ENCODE measurements at regions not wholly inside any gene's neighbourhood (a gene's known extent, or its start where the extent isn't known, plus 50 kb on each side); places are given as distances from the start of the nearest gene placed in this dataset.

DNA sequence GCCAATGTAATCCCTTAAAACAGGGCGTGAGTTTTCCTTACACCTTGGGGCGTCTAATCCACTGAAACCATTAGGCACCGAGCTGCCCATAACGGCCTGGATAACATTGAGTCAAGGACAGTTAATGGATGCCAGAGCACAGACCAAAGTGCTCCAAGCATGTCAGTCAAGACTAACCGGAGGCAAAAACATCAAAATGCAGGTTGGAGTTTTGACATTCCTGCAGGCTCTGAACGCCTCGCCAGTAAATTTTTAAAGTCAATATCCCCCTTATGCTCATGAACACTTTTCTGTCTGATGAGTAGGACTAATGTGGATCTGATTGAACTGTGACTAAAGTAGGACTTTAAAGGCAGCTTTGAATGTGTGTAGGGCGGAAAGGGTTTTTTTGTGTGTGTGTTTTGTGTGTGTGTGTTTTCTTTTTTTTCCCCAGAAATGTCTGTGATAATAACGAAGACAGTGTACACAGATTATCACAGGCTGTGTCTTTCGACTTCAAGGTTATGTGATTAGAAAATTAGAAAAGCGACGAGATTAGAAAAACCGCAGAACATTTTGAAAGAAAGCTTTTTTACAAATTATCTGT, 194.2 kb upstream of the PROX1 start:
- TF ChIP-seq, protein P1, sequence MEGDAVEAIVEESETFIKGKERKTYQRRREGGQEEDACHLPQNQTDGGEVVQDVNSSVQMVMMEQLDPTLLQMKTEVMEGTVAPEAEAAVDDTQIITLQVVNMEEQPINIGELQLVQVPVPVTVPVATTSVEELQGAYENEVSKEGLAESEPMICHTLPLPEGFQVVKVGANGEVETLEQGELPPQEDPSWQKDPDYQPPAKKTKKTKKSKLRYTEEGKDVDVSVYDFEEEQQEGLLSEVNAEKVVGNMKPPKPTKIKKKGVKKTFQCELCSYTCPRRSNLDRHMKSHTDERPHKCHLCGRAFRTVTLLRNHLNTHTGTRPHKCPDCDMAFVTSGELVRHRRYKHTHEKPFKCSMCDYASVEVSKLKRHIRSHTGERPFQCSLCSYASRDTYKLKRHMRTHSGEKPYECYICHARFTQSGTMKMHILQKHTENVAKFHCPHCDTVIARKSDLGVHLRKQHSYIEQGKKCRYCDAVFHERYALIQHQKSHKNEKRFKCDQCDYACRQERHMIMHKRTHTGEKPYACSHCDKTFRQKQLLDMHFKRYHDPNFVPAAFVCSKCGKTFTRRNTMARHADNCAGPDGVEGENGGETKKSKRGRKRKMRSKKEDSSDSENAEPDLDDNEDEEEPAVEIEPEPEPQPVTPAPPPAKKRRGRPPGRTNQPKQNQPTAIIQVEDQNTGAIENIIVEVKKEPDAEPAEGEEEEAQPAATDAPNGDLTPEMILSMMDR (conservative IDR thresholded peaks at IDR 0.05; ENCODE audit: low read depth, low read length): no peak
- TF ChIP-seq MAZ (IDR thresholded peaks at IDR 0.05; ENCODE audit: borderline replicate concordance, low read depth, low read length) (no peak), POLR2A (IDR thresholded peaks at IDR 0.05; ENCODE audit: low read depth, low read length) (no peak), CEBPB (IDR thresholded peaks at IDR 0.05; ENCODE audit: low read depth, low read length) (no peak), RAD21 (IDR thresholded peaks at IDR 0.05; ENCODE audit: low read length) (no peak), FOS (IDR thresholded peaks at IDR 0.05; ENCODE audit: low read depth, low read length) (no peak), ELK1 (IDR thresholded peaks at IDR 0.05; ENCODE audit: borderline replicate concordance, low read depth, low read length) (no peak), MXI1 (IDR thresholded peaks at IDR 0.05; ENCODE audit: borderline replicate concordance, low read depth, low read length) (no peak), MAFK (IDR thresholded peaks at IDR 0.05; ENCODE audit: low read depth, low read length) (no peak), RFX5 (IDR thresholded peaks at IDR 0.05; ENCODE audit: low read depth, low read length) (no peak), SMC3 (IDR thresholded peaks at IDR 0.05; ENCODE audit: low read depth, low read length) (no peak), CHD1 (IDR thresholded peaks at IDR 0.05; ENCODE audit: low read depth, low read length) (no peak)
- TF ChIP-seq, protein P2, sequence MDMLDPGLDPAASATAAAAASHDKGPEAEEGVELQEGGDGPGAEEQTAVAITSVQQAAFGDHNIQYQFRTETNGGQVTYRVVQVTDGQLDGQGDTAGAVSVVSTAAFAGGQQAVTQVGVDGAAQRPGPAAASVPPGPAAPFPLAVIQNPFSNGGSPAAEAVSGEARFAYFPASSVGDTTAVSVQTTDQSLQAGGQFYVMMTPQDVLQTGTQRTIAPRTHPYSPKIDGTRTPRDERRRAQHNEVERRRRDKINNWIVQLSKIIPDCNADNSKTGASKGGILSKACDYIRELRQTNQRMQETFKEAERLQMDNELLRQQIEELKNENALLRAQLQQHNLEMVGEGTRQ (IDR thresholded peaks at IDR 0.05; ENCODE audit: low read depth, low read length): no peak

Measured in IMR-90 (cell line).